Heart right ventricle (tissue), 16 donors: ENCODE measurements at regions not wholly inside any gene's neighbourhood (a gene's known extent, or its start where the extent isn't known, plus 50 kb on each side); places are given as distances from the start of the nearest gene placed in this dataset.

Experiments
- ATAC-seq, 8 donors: fragments of 200-7000 bp; cut with Tn5 transposase; one replicate each; pipeline ENCODE4 v1.9.1; 2020; ENCODE audit warnings: mild to moderate bottlenecking in 8 of 8, moderate library complexity in 8 of 8, moderate number of reproducible peaks in 1 of 8
- DNase-seq, 2 donors: peaks; one replicate each; pipeline ENCODE4 v3.0.0-alpha.2; 2020
- H3K27ac ChIP-seq, 10 donors: fragments of 200-600 bp; sonication (generic) in 2 of 10; one replicate each; pipeline versions ENCODE4 v1.5.0 to v1.8.0; 2020 to 2022; ENCODE audit warnings: mild to moderate bottlenecking in 3 of 10
- H3K27me3 ChIP-seq, 7 donors: fragments of 200-600 bp; one replicate each; pipeline ENCODE4 v1.8.0; 2021 to 2022; ENCODE audit warnings: mild to moderate bottlenecking in 2 of 7
- H3K36me3 ChIP-seq, 9 donors: fragments of 200-600 bp; sonication (generic) in 1 of 9; one replicate each; pipeline versions ENCODE4 v1.5.0 to v1.8.0; 2020 to 2022; ENCODE audit warnings: mild to moderate bottlenecking in 2 of 9
- H3K4me1 ChIP-seq, 9 donors: fragments of 200-600 bp; sonication (generic) in 1 of 9; one replicate each; pipeline versions ENCODE4 v1.5.0 to v1.8.0; 2020 to 2022; ENCODE audit warnings: mild to moderate bottlenecking in 4 of 9
- H3K4me3 ChIP-seq, 10 donors: fragments of 200-600 bp; sonication (generic) in 2 of 10; one replicate each; pipeline versions ENCODE4 v1.5.0 to v1.8.0; 2020 to 2022; ENCODE audit warnings: mild to moderate bottlenecking in 7 of 10, moderate library complexity in 2 of 10
- H3K9me3 ChIP-seq, 11 donors: fragments of 200-600 bp in 10 of 11; sonication (generic) in 2 of 11; one replicate each; pipeline versions ENCODE4 v1.5.0 to v1.8.0; 2013 to 2022; ENCODE audit warnings: mild to moderate bottlenecking in 2 of 11, control low read depth in 1 of 11, moderate library complexity in 1 of 11
- CTCF ChIP-seq, 9 donors: fragments of 200-600 bp; sonication (generic) in 2 of 9; IDR thresholded peaks; one replicate each; pipeline versions ENCODE4 v1.5.0 to v1.8.0; 2021 to 2022; ENCODE audit warnings: antibody characterized with exemption in 9 of 9, mild to moderate bottlenecking in 5 of 9, moderate library complexity in 1 of 9
- WGBS, 2 donors: extraction: QIAGEN DNeasy Blood & Tissue Kit; methylation state at CpG; one replicate each; pipeline ENCODE4 v1.1.7; 2013; ENCODE audit warnings: inconsistent platforms in 1 of 2; 5-methylcytosine and 5-hydroxymethylcytosine counted together
- intact Hi-C, 10 donors: fragments of 100-400 bp; cut with DNase I; formaldehyde crosslinking; loops; one replicate each; pipeline versions ENCODE4 v1.11.1 to v1.14.2; 2022
- donor health status: Arrhythmogenic right ventricular cardiomyopathy.
- donor health status: ischemic (EF 13 %, LVEDD 7.1; RV severe dilation, severe dysfunction).
- donor health status: healthy with polysubstance abuse.
- donor health status: DM: no; HTN: yes; CAD: no.
- donor health status: DM: no; HTN: no; CAD: no.
- donor health status: ischemic (EF 25% LVEDD 6.9; RV normal size, moderate dysfunction).
- donor health status: ischemic (EF 25% LVEDD 5.7; RV mildly dilated, moderate dysfunction).
- donor health status: healthy.
- donor health status: DM: yes; HTN: yes; CAD: no.
- donor health status: Ischemic cardiomyopathy.
- donor health status: ischemic (EF 35%, LVEDD 5.7; RV mildly dilated, moderate dysfunction).
- donor health status: nonischemic (EF 11% LVEDD 7.7; RV severe dilation, severe dysfunction).
- donor health status: DM: yes; HTN: yes; CAD: no.
- donor health status: PGD.
- donor health status: ischemic (EF 29% LVEDD 5.4; RV normal size, mild dysfunction).
- donor health status: nonischemic (EF 23%, LVEDD 6.1; RV moderate dilation, normal function).

- Histone ChIP-seq H3K4me1 (no peaks in the 10 kb centered on the region), H3K9me3 (no peaks in the 10 kb centered on the region), H3K27ac (no peak overlapping the region), H3K36me3 (no peaks in the 10 kb centered on the region), H3K4me3 (no peak overlapping the region), H3K27me3 (peaks cover 0 to 4% (median 0%) of the 10 kb centered on the region in 7 donors)
- ATAC-seq (no peak), DNase-seq (no peak)
- WGBS, 2 donors: 63 to 83% methylated on average over 1 of the region's 1 CpG
- intact Hi-C loops: no loop called here
- no peak for TF ChIP-seq CTCF (IDR thresholded peaks at IDR 0.05)
Observed at GRCh38 chr14:65192686-65193085, 90.4 kb upstream of the MAX start.

- H3K9me3 ChIP-seq: no peaks in the 10 kb centered on the region
- no peak overlapping the region for H3K27ac ChIP-seq
- 61 to 69% methylated on average over 3 of the region's 3 CpGs for WGBS, 2 donors
- ATAC-seq (no peak), DNase-seq (no peak)
- intact Hi-C loops: no loop called here
- H3K4me1 ChIP-seq: no peaks in the 10 kb centered on the region
- H3K36me3 ChIP-seq: no peaks in the 10 kb centered on the region
- no peak for TF ChIP-seq CTCF (IDR thresholded peaks at IDR 0.05)
- H3K27me3 ChIP-seq: peaks cover 0 to 4% (median 0%) of the 10 kb centered on the region in 7 donors
- H3K4me3 ChIP-seq: no peak overlapping the region
Observed at GRCh38 chr14:65193916-65194590, 91.7 kb upstream of the MAX start.

- Histone ChIP-seq H3K36me3 (no peaks in the 10 kb centered on the region), H3K9me3 (no peaks in the 10 kb centered on the region), H3K4me1 (no peaks in the 10 kb centered on the region), H3K27me3 (peaks cover 0 to 4% (median 0%) of the 10 kb centered on the region in 7 donors), H3K4me3 (no peak overlapping the region), H3K27ac (no peak overlapping the region)
- TF ChIP-seq CTCF (IDR thresholded peaks at IDR 0.05): no peak
- WGBS, 2 donors: 88 to 89% methylated on average over 9 of the region's 9 CpGs
- ATAC-seq: no peak
- intact Hi-C loops: no loop called here
- DNase-seq: no peak
Observed at GRCh38 chr14:65195042-65195719, 92.9 kb upstream of the MAX start.

GRCh38 chr14:65198346-65198745 lies 96.0 kb upstream of the MAX start:
- Histone ChIP-seq H3K9me3 (no peaks in the 10 kb centered on the region), H3K4me1 (no peaks in the 10 kb centered on the region), H3K27ac (no peak overlapping the region), H3K27me3 (peaks cover 0 to 4% (median 0%) of the 10 kb centered on the region in 7 donors), H3K4me3 (no peak overlapping the region), H3K36me3 (no peaks in the 10 kb centered on the region)
- DNase-seq (no peak), ATAC-seq (no peak)
- TF ChIP-seq CTCF (IDR thresholded peaks at IDR 0.05): no peak
- WGBS, 2 donors: 59 to 71% methylated on average over 1 of the region's 1 CpG
- intact Hi-C loops: no loop called here
